ENCODE measurements at regions not wholly inside any gene's neighbourhood (a gene's known extent, or its start where the extent isn't known, plus 50 kb on each side); places are given as distances from the start of the nearest gene placed in this dataset.

GRCh38 chr11:129281471-129282415 is 89.6 kb upstream of the ARHGAP32 start:
- Mint-ChIP-seq H3K36me3 (ENCODE audit: low read depth) (peaks cover 2% of the 10 kb centered on the region), H3K27ac (no peak overlapping the region), H3K9me3 (no peaks in the 10 kb centered on the region), H3K4me1 (peaks cover 38% of the 10 kb centered on the region), H3K27me3 (peaks cover 18% of the 10 kb centered on the region), H3K4me3 (no peak overlapping the region)
- DNase-seq (no peak), ATAC-seq (no peak)

GRCh38 chr11:129280027-129280811 is 88.1 kb upstream of the ARHGAP32 start:
- peaks cover 38% of the 10 kb centered on the region for H3K4me1 Mint-ChIP-seq
- no peaks in the 10 kb centered on the region for H3K9me3 Mint-ChIP-seq
- peaks cover 20% of the 10 kb centered on the region for H3K27me3 Mint-ChIP-seq
- peak; percentile 51 for DNase-seq
- peak overlapping the region; percentile 72 for H3K4me3 Mint-ChIP-seq
- H3K36me3 Mint-ChIP-seq (ENCODE audit: low read depth): peaks cover 2% of the 10 kb centered on the region
- peak overlapping the region; percentile 76 for H3K27ac Mint-ChIP-seq
- ATAC-seq: peak; percentile 77

GRCh38 chr11:129279326-129280026 is 87.4 kb upstream of the ARHGAP32 start:
- Mint-ChIP-seq H3K27ac (peak overlapping the region; percentile 76), H3K36me3 (ENCODE audit: low read depth) (peaks cover 2% of the 10 kb centered on the region), H3K27me3 (peaks cover 20% of the 10 kb centered on the region), H3K4me1 (peaks cover 38% of the 10 kb centered on the region), H3K4me3 (peak overlapping the region; percentile 72), H3K9me3 (no peaks in the 10 kb centered on the region)
- DNase-seq (peak; percentile 72), ATAC-seq (peak; percentile 42)

GRCh38 chr11:129278586-129279319 is 86.6 kb upstream of the ARHGAP32 start:
- peak; percentile 20 for DNase-seq
- peaks cover 20% of the 10 kb centered on the region for H3K27me3 Mint-ChIP-seq
- H3K27ac Mint-ChIP-seq: peak overlapping the region; percentile 71
- peak; percentile 2 for ATAC-seq
- peaks cover 38% of the 10 kb centered on the region for H3K4me1 Mint-ChIP-seq
- peaks cover 2% of the 10 kb centered on the region for H3K36me3 Mint-ChIP-seq (ENCODE audit: low read depth)
- no peaks in the 10 kb centered on the region for H3K9me3 Mint-ChIP-seq
- H3K4me3 Mint-ChIP-seq: peak overlapping the region; percentile 83

- peaks cover 2% of the 10 kb centered on the region for H3K36me3 Mint-ChIP-seq (ENCODE audit: low read depth)
- no peaks in the 10 kb centered on the region for H3K9me3 Mint-ChIP-seq
- ATAC-seq: no peak
- H3K27ac Mint-ChIP-seq: no peak overlapping the region
- peaks cover 20% of the 10 kb centered on the region for H3K27me3 Mint-ChIP-seq
- H3K4me3 Mint-ChIP-seq: peak overlapping the region; percentile 83
- peaks cover 27% of the 10 kb centered on the region for H3K4me1 Mint-ChIP-seq
- no peak for DNase-seq
Measured at GRCh38 chr11:129277198-129277843, 85.2 kb upstream of the ARHGAP32 start.

GRCh38 chr11:129275828-129276227 is 83.7 kb upstream of the ARHGAP32 start:
- DNase-seq (no peak), ATAC-seq (no peak)
- Mint-ChIP-seq H3K36me3 (ENCODE audit: low read depth) (peaks cover 2% of the 10 kb centered on the region), H3K27me3 (peaks cover 22% of the 10 kb centered on the region), H3K27ac (no peak overlapping the region), H3K4me1 (peaks cover 32% of the 10 kb centered on the region), H3K9me3 (no peaks in the 10 kb centered on the region), H3K4me3 (no peak overlapping the region)

- ATAC-seq (no peak), DNase-seq (no peak)
- Mint-ChIP-seq H3K9me3 (no peaks in the 10 kb centered on the region), H3K4me1 (peaks cover 26% of the 10 kb centered on the region), H3K4me3 (no peak overlapping the region), H3K27me3 (peaks cover 17% of the 10 kb centered on the region), H3K36me3 (ENCODE audit: low read depth) (no peaks in the 10 kb centered on the region), H3K27ac (no peak overlapping the region)
Measured at GRCh38 chr11:129273944-129274711, 82.0 kb upstream of the ARHGAP32 start.

GRCh38 chr11:129273322-129273721 is 81.2 kb upstream of the ARHGAP32 start:
- Mint-ChIP-seq H3K4me3 (no peak overlapping the region), H3K9me3 (no peaks in the 10 kb centered on the region), H3K27me3 (peaks cover 17% of the 10 kb centered on the region), H3K4me1 (peaks cover 24% of the 10 kb centered on the region), H3K36me3 (ENCODE audit: low read depth) (no peaks in the 10 kb centered on the region), H3K27ac (no peak overlapping the region)
- no peak for DNase-seq
- no peak for ATAC-seq

- Mint-ChIP-seq H3K27me3 (peaks cover 5% of the 10 kb centered on the region), H3K4me3 (no peak overlapping the region), H3K9me3 (no peaks in the 10 kb centered on the region), H3K4me1 (peaks cover 18% of the 10 kb centered on the region), H3K36me3 (ENCODE audit: low read depth) (no peaks in the 10 kb centered on the region), H3K27ac (no peak overlapping the region)
- ATAC-seq (no peak), DNase-seq (no peak)
Measured at GRCh38 chr11:129271030-129271429, 78.9 kb upstream of the ARHGAP32 start.

GRCh38 chr11:129270446-129270845 is 78.3 kb upstream of the ARHGAP32 start:
- Mint-ChIP-seq H3K27ac (no peak overlapping the region), H3K4me1 (peaks cover 21% of the 10 kb centered on the region), H3K4me3 (no peak overlapping the region), H3K27me3 (peaks cover 2% of the 10 kb centered on the region), H3K9me3 (no peaks in the 10 kb centered on the region), H3K36me3 (ENCODE audit: low read depth) (no peaks in the 10 kb centered on the region)
- no peak for ATAC-seq
- no peak for DNase-seq

GRCh38 chr11:129268371-129268770 is 76.2 kb upstream of the ARHGAP32 start:
- peaks cover 2% of the 10 kb centered on the region for H3K27me3 Mint-ChIP-seq
- ATAC-seq: no peak
- H3K27ac Mint-ChIP-seq: no peak overlapping the region
- H3K36me3 Mint-ChIP-seq (ENCODE audit: low read depth): peaks cover 1% of the 10 kb centered on the region
- H3K9me3 Mint-ChIP-seq: no peaks in the 10 kb centered on the region
- H3K4me1 Mint-ChIP-seq: peaks cover 30% of the 10 kb centered on the region
- DNase-seq: no peak
- H3K4me3 Mint-ChIP-seq: no peak overlapping the region

GRCh38 chr11:129267716-129268115 is 75.6 kb upstream of the ARHGAP32 start:
- Mint-ChIP-seq H3K4me3 (no peak overlapping the region), H3K27ac (no peak overlapping the region), H3K4me1 (peaks cover 30% of the 10 kb centered on the region), H3K27me3 (peaks cover 2% of the 10 kb centered on the region), H3K36me3 (ENCODE audit: low read depth) (peaks cover 1% of the 10 kb centered on the region), H3K9me3 (no peaks in the 10 kb centered on the region)
- DNase-seq (no peak), ATAC-seq (no peak)

GRCh38 chr11:129266536-129266935 is 74.4 kb upstream of the ARHGAP32 start:
- H3K4me1 Mint-ChIP-seq: peaks cover 26% of the 10 kb centered on the region
- ATAC-seq: no peak
- no peaks in the 10 kb centered on the region for H3K9me3 Mint-ChIP-seq

More at GRCh38 chr11:129266536-129266935, 74.4 kb upstream of the ARHGAP32 start:
- no peaks in the 10 kb centered on the region for H3K27me3 Mint-ChIP-seq
- H3K4me3 Mint-ChIP-seq: no peak overlapping the region
- no peak overlapping the region for H3K27ac Mint-ChIP-seq
- H3K36me3 Mint-ChIP-seq (ENCODE audit: low read depth): peaks cover 1% of the 10 kb centered on the region
- no peak for DNase-seq

Data from activated naive CD8-positive, alpha-beta T cell treated with anti-CD3 and anti-CD28 coated beads, Interleukin-2, amount 50 U/mL, for 24 hours (primary cell).